Astrocyte (in vitro differentiated cells and primary cell): ENCODE measurements at regions not wholly inside any gene's neighbourhood (a gene's known extent, or its start where the extent isn't known, plus 50 kb on each side); places are given as distances from the start of the nearest gene placed in this dataset.

Experiments used
- CTCF ChIP-seq: IDR thresholded peaks from 2 replicates; pipeline ENCODE4 v1.5.1; 2011; ENCODE audit warnings: low read depth, mild to moderate bottlenecking, inconsistent platforms, low read length, moderate library complexity; ENCODE audit not compliant: insufficient read depth
- EZH2 ChIP-seq: IDR thresholded peaks from 2 replicates; pipeline ENCODE4 v1.6.1; 2012; ENCODE audit warnings: mild to moderate bottlenecking, low read length, inconsistent platforms; ENCODE audit not compliant: insufficient read depth

GRCh38 chr20:54708229-54708628 is 232.8 kb downstream of the DOK5 start:
- TF ChIP-seq CTCF, result no peak
- TF ChIP-seq EZH2, result no peak
